DND-41 (cell line): ENCODE measurements at regions not wholly inside any gene's neighbourhood (a gene's known extent, or its start where the extent isn't known, plus 50 kb on each side); places are given as distances from the start of the nearest gene placed in this dataset.

Source experiments
- EZH2 ChIP-seq: IDR thresholded peaks from 3 replicates; pipeline ENCODE4 v1.6.1; 2012; ENCODE audit warnings: borderline replicate concordance, low read depth, mild to moderate bottlenecking, moderate library complexity, low read length, inconsistent platforms; ENCODE audit not compliant: severe bottlenecking
- TF ChIP-seq, protein P1 (sequence below): IDR thresholded peaks from 2 replicates; pipeline ENCODE4 v1.5.1; 2012; ENCODE audit warnings: borderline replicate concordance, low read length, moderate library complexity, mild to moderate bottlenecking; ENCODE audit not compliant: poor library complexity, severe bottlenecking; ENCODE audit errors: extremely low read depth

DNA sequence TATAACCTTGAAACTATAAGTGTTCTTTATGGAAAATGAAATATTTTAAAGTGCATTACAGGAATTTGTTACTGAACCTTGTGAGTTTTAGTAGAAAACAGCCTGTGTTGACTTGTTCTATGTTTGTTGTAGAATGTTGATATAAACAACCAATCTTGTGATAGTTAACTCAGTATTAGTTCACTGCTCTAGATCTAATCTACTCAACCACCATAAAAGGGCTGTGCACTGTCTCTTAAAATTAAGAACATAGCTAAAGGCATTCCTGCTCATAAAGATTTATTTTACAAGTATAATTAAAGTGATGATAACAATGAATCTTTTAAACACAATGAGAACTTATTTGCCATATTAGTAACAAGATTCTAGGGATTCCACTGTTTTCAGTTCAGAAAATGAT is 110.5 kb upstream of the KLF7 start:
- no peak for TF ChIP-seq EZH2
- TF ChIP-seq, protein P1, sequence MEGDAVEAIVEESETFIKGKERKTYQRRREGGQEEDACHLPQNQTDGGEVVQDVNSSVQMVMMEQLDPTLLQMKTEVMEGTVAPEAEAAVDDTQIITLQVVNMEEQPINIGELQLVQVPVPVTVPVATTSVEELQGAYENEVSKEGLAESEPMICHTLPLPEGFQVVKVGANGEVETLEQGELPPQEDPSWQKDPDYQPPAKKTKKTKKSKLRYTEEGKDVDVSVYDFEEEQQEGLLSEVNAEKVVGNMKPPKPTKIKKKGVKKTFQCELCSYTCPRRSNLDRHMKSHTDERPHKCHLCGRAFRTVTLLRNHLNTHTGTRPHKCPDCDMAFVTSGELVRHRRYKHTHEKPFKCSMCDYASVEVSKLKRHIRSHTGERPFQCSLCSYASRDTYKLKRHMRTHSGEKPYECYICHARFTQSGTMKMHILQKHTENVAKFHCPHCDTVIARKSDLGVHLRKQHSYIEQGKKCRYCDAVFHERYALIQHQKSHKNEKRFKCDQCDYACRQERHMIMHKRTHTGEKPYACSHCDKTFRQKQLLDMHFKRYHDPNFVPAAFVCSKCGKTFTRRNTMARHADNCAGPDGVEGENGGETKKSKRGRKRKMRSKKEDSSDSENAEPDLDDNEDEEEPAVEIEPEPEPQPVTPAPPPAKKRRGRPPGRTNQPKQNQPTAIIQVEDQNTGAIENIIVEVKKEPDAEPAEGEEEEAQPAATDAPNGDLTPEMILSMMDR, result no peak
